SK-N-SH (cell line): ENCODE measurements at regions not wholly inside any gene's neighbourhood (a gene's known extent, or its start where the extent isn't known, plus 50 kb on each side); places are given as distances from the start of the nearest gene placed in this dataset.
A peak's percentile ranks its signal among the peaks of the same experiment; 100 is the strongest.

ENCODE experiments used
- CTCF ChIA-PET: fragments of 300-600, 350-600 bp; formaldehyde crosslinking; extraction: SDS; loops from one replicate; lab custom pipeline; 2021; lab: Yijun Ruan, JAX
- POLR2A ChIA-PET: fragments of 350-600 bp; sonication (Branson Sonifier 250); formaldehyde crosslinking; extraction: SDS; loops from one replicate; lab custom pipeline; 2020; ENCODE audit warnings: antibody characterized with exemption, inconsistent platforms; lab: Yijun Ruan, JAX
- DNase-seq: peaks from one replicate; pipeline ENCODE4 v3.0.0; 2012
- H2AFZ ChIP-seq: fragments of 200-600 bp; sonication (generic); 2 replicates; pipeline ENCODE4 v1.8.1; 2016; ENCODE audit warnings: antibody characterized with exemption, mild to moderate bottlenecking, low read depth
- H3F3A ChIP-seq: fragments of 200-600 bp; sonication (generic); replicated peaks from 2 replicates; pipeline ENCODE3; 2016; ENCODE audit warnings: antibody characterized with exemption, mild to moderate bottlenecking; ENCODE audit not compliant: insufficient read depth
- H3K27ac ChIP-seq, 2 experiments: fragments of 200-500 bp in 1 of 2; fragments of 200-600 bp in 1 of 2; sonication (Bioruptor generic) in 1 of 2; sonication (generic), shearing (Covaris generic) in 1 of 2; 2 replicates each; pipeline versions ENCODE4 v1.5.1 to v1.6.1; 2014 to 2016; ENCODE audit warnings: low read depth in 2 of 2, inconsistent platforms in 1 of 2, low read length in 1 of 2, mild to moderate bottlenecking in 1 of 2, mixed read lengths in 1 of 2
- H3K27me3 ChIP-seq: fragments of 200-600 bp; sonication (generic), shearing (Covaris generic); 2 replicates; pipeline ENCODE4 v1.6.1; 2016; ENCODE audit warnings: mixed run types; ENCODE audit not compliant: insufficient read depth
- H3K36me3 ChIP-seq, 2 experiments: fragments of 200-500 bp in 1 of 2; fragments of 200-600 bp in 1 of 2; sonication (Bioruptor generic) in 1 of 2; sonication (generic) in 1 of 2; replicated peaks in 1 of 2; 2 replicates each; pipeline versions ENCODE3 to v1.5.1; 2014 to 2016; ENCODE audit warnings: low read length in 1 of 2, mild to moderate bottlenecking in 1 of 2; ENCODE audit not compliant: insufficient read depth in 2 of 2, control insufficient read depth in 1 of 2
- H3K4me1 ChIP-seq, 2 experiments: fragments of 200-500 bp in 1 of 2; fragments of 200-600 bp in 1 of 2; sonication (Bioruptor generic) in 1 of 2; sonication (generic), shearing (Covaris generic) in 1 of 2; 2 replicates each; pipeline versions ENCODE4 v1.5.1 to v1.6.1; 2014 to 2016; ENCODE audit warnings: low read depth in 1 of 2, low read length in 1 of 2, mixed run types in 1 of 2; ENCODE audit not compliant: insufficient read depth in 2 of 2, control insufficient read depth in 1 of 2
- H3K4me2 ChIP-seq: fragments of 200-600 bp; sonication (generic), shearing (Covaris generic); 2 replicates; pipeline ENCODE4 v1.6.1; 2017; ENCODE audit warnings: mixed run types
- H3K4me3 ChIP-seq, 2 experiments: fragments of 200-500 bp in 1 of 2; fragments of 200-600 bp in 1 of 2; sonication (Bioruptor generic) in 1 of 2; sonication (generic), shearing (Covaris generic) in 1 of 2; 2 replicates each; pipeline versions ENCODE4 v1.5.1 to v1.8.1; 2014 to 2016; ENCODE audit warnings: low read depth in 2 of 2, inconsistent platforms in 1 of 2, low read length in 1 of 2, mild to moderate bottlenecking in 1 of 2, mixed read lengths in 1 of 2, moderate library complexity in 1 of 2
- H3K79me2 ChIP-seq: fragments of 200-600 bp; sonication (generic); 2 replicates; pipeline ENCODE4 v1.8.1; 2017; ENCODE audit warnings: mild to moderate bottlenecking; ENCODE audit not compliant: insufficient read depth
- H3K9ac ChIP-seq: fragments of 200-600 bp; sonication (generic); 2 replicates; pipeline ENCODE4 v1.6.1; 2017; ENCODE audit warnings: mixed run types
- H3K9me2 ChIP-seq: fragments of 200-600 bp; sonication (generic); 2 replicates; pipeline ENCODE4 v1.6.1; 2017; ENCODE audit warnings: mixed run types
- H3K9me3 ChIP-seq: fragments of 200-600 bp; sonication (generic); 2 replicates; pipeline ENCODE4 v1.6.1; 2017; ENCODE audit warnings: mixed run types, mild to moderate bottlenecking, moderate library complexity
- H4K20me1 ChIP-seq: fragments of 200-600 bp; sonication (generic); 2 replicates; pipeline ENCODE4 v1.6.1; 2017; ENCODE audit warnings: mild to moderate bottlenecking, mixed run types; ENCODE audit not compliant: insufficient read depth
- CHD2 ChIP-seq: fragments of 150-350 bp; IDR thresholded peaks from 2 replicates; pipeline ENCODE4 v1.6.1; 2018; ENCODE audit warnings: low read length; ENCODE audit not compliant: partially characterized antibody
- CTCF ChIP-seq: fragments of 200-600 bp; sonication (generic); IDR thresholded peaks from 2 replicates; pipeline ENCODE4 v1.6.1; 2017; ENCODE audit warnings: antibody characterized with exemption, mild to moderate bottlenecking, moderate library complexity
- FOSL2 ChIP-seq: IDR thresholded peaks from 2 replicates; pipeline ENCODE4 v1.4.0; 2012; ENCODE audit warnings: low read depth, mild to moderate bottlenecking, moderate library complexity, borderline replicate concordance
- GATA2 ChIP-seq: sonication (generic); formaldehyde crosslinking; IDR thresholded peaks from 2 replicates; pipeline ENCODE4 v1.5.0; 2020; ENCODE audit warnings: mild to moderate bottlenecking, missing genetic modification reagents
- MXI1 ChIP-seq: IDR thresholded peaks from 2 replicates; pipeline ENCODE4 v1.6.1; 2012; ENCODE audit warnings: mild to moderate bottlenecking, low read depth, low read length, improper control_type of control experiment
- NRF1 ChIP-seq: IDR thresholded peaks from 2 replicates; pipeline ENCODE4 v1.6.1; 2012; ENCODE audit warnings: low read depth, mild to moderate bottlenecking, low read length
- PBX3 ChIP-seq: IDR thresholded peaks from 2 replicates; pipeline ENCODE4; 2012
- POLR2AphosphoS5 ChIP-seq: IDR thresholded peaks from 2 replicates; pipeline ENCODE4 v1.6.1; 2012; ENCODE audit warnings: low read depth, low read length
- RAD21 ChIP-seq: IDR thresholded peaks from 2 replicates; pipeline ENCODE4 v1.6.1; 2012; ENCODE audit warnings: mild to moderate bottlenecking, low read length
- SIN3A ChIP-seq: IDR thresholded peaks from 2 replicates; pipeline ENCODE4 v1.6.1; 2012; ENCODE audit warnings: low read depth, mild to moderate bottlenecking, low read length, moderate library complexity, borderline replicate concordance
- TCF12 ChIP-seq: IDR thresholded peaks from 2 replicates; pipeline ENCODE4 v1.4.0; 2012
- TEAD4 ChIP-seq: IDR thresholded peaks from 2 replicates; pipeline ENCODE4 v1.4.0; 2012; ENCODE audit warnings: mild to moderate bottlenecking, borderline replicate concordance; ENCODE audit not compliant: insufficient read depth
- USF1 ChIP-seq: IDR thresholded peaks from 2 replicates; pipeline ENCODE4 v1.4.0; 2012; ENCODE audit warnings: low read depth, borderline replicate concordance
- USF2 ChIP-seq: fragments of 150-350 bp; IDR thresholded peaks from 2 replicates; pipeline ENCODE4 v1.6.1; 2017; ENCODE audit warnings: antibody characterized with exemption, low read length, low read depth, borderline replicate concordance
- YY1 ChIP-seq: IDR thresholded peaks from 2 replicates; pipeline ENCODE4 v1.4.0; 2012; ENCODE audit warnings: low read depth, mild to moderate bottlenecking
- ZBTB33 ChIP-seq: IDR thresholded peaks from 2 replicates; pipeline ENCODE4 v1.4.0; 2012; ENCODE audit warnings: low read depth, borderline replicate concordance
- WGBS: methylation state at CpG from one replicate; pipeline ENCODE4 v1.1.6; 2017; ENCODE audit warnings: low lambda C conversion rate; 5-methylcytosine and 5-hydroxymethylcytosine counted together

GRCh38 chr14:100654814-100655740 is 67.9 kb upstream of the BEGAIN start (continued):
- no peak for TF ChIP-seq USF2

GRCh38 chr14:100655741-100656085 is 68.5 kb upstream of the BEGAIN start:
- POLR2A ChIA-PET = interaction anchor here (1.1 to 1.7 kb wide), 7 partner anchors 21 to 270 kb away, joined by 3 to 12 read pairs (median 5); no protein-coding TSS in a partner anchor
- no peaks in the 10 kb centered on the region for H3K27me3 ChIP-seq
- DNase-seq = peak; percentile 71
- no peaks in the 10 kb centered on the region for H4K20me1 ChIP-seq
- H3K9me2 ChIP-seq = no peaks in the 10 kb centered on the region
- H3K9ac ChIP-seq = no peak overlapping the region
- H3F3A ChIP-seq = no peaks in the 10 kb centered on the region
- no peaks in the 10 kb centered on the region for H3K79me2 ChIP-seq
- peaks cover 0 to 75% of the 10 kb centered on the region in 2 experiments; a peak in 2 of 4 replicates for H3K4me1 ChIP-seq
- TF ChIP-seq YY1 (no peak), TCF12 (no peak), ZBTB33 (no peak), SIN3A (no peak), CTCF (no peak), PBX3 (no peak), MXI1 (no peak), POLR2AphosphoS5 (no peak), TEAD4 (no peak), NRF1 (no peak), USF1 (no peak), RAD21 (no peak), FOSL2 (no peak), CHD2 (no peak), GATA2 (no peak)
- TF ChIP-seq, all 33 proteins: peak for 0
- WGBS = 93% methylated on average over 2 of the region's 2 CpGs
- CTCF ChIA-PET = interaction anchor here (0.7 to 6.1 kb wide), 18 partner anchors 10 to 579 kb away, joined by 3 to 58 read pairs (median 6); no protein-coding TSS in a partner anchor
- Histone ChIP-seq H3K36me3 (no peaks in the 10 kb centered on the region), H2AFZ (no peak overlapping the region), H3K9me3 (no peaks in the 10 kb centered on the region), H3K27ac (peak overlapping the region in 1 of 2 experiments; percentile 92; a peak in 2 of 4 replicates), H3K4me2 (no peak overlapping the region), H3K4me3 (no peak overlapping the region)
